GM23338 (cell line): ENCODE measurements at regions not wholly inside any gene's neighbourhood (a gene's known extent, or its start where the extent isn't known, plus 50 kb on each side); places are given as distances from the start of the nearest gene placed in this dataset.

Experiments
- ATAC-seq: fragments of 200-7000 bp; cut with Tn5 transposase; 3 replicates; pipeline ENCODE4 v1.9.1; 2020
- DNase-seq: peaks from one replicate; pipeline ENCODE4 v3.0.0-alpha.2; 2015; ENCODE audit warnings: low spot score
- H2AFZ ChIP-seq: fragments of 200-600 bp; sonication (generic); 2 replicates; pipeline ENCODE4 v1.8.0; 2016; ENCODE audit warnings: antibody characterized with exemption, mild to moderate bottlenecking, moderate library complexity
- H3F3A ChIP-seq: fragments of 200-600 bp; sonication (generic); replicated peaks from 2 replicates; pipeline ENCODE4 v1.8.0; 2017; ENCODE audit warnings: antibody characterized with exemption, mixed run types, low read depth
- H3K27ac ChIP-seq: fragments of 200-600 bp; sonication (generic); 2 replicates; pipeline ENCODE4 v1.6.1; 2016; ENCODE audit warnings: low read depth
- H3K27me3 ChIP-seq: fragments of 200-600 bp; sonication (generic); 2 replicates; pipeline ENCODE4 v1.8.0; 2016; ENCODE audit warnings: mild to moderate bottlenecking, mixed run types, moderate library complexity; ENCODE audit not compliant: insufficient read depth
- H3K36me3 ChIP-seq: fragments of 200-600 bp; sonication (generic); 2 replicates; pipeline ENCODE4 v1.8.0; 2016; ENCODE audit warnings: mild to moderate bottlenecking; ENCODE audit not compliant: insufficient read depth
- H3K4me1 ChIP-seq: fragments of 200-600 bp; sonication (generic); 2 replicates; pipeline ENCODE4 v1.8.0; 2016; ENCODE audit warnings: mild to moderate bottlenecking, moderate library complexity; ENCODE audit not compliant: insufficient read depth
- H3K4me2 ChIP-seq: fragments of 200-600 bp; sonication (generic); 2 replicates; pipeline ENCODE4 v1.7.1; 2017; ENCODE audit warnings: mixed run types
- H3K4me3 ChIP-seq: fragments of 200-600 bp; sonication (generic); 2 replicates; pipeline ENCODE4 v1.6.1; 2016; ENCODE audit warnings: mixed run types
- H3K79me2 ChIP-seq: fragments of 200-600 bp; sonication (generic); replicated peaks from 2 replicates; pipeline ENCODE4 v1.8.0; 2017; ENCODE audit warnings: mild to moderate bottlenecking; ENCODE audit not compliant: insufficient read depth
- H3K9me2 ChIP-seq: fragments of 200-600 bp; sonication (generic); 2 replicates; pipeline ENCODE4 v1.8.0; 2017; ENCODE audit not compliant: insufficient read depth
- H4K20me1 ChIP-seq: fragments of 200-600 bp; sonication (generic); replicated peaks from 2 replicates; pipeline ENCODE4 v1.8.0; 2017; ENCODE audit warnings: mild to moderate bottlenecking; ENCODE audit not compliant: insufficient read depth
- H3K27ac Mint-ChIP-seq: 2 replicates; pipeline ENCODE4 v1.8.0; 2020; ENCODE audit warnings: inconsistent platforms, mild to moderate bottlenecking, moderate library complexity, mixed read lengths
- H3K27me3 Mint-ChIP-seq: 3 replicates; pipeline ENCODE4 v1.8.0; 2022; ENCODE audit warnings: low read depth, mild to moderate bottlenecking, moderate library complexity, mixed read lengths, inconsistent platforms; ENCODE audit not compliant: insufficient read depth, poor library complexity
- H3K36me3 Mint-ChIP-seq: 3 replicates; pipeline ENCODE4 v1.8.0; 2021; ENCODE audit warnings: low read depth, mild to moderate bottlenecking, inconsistent platforms, moderate library complexity, mixed read lengths
- H3K4me1 Mint-ChIP-seq: 3 replicates; pipeline ENCODE4 v1.8.0; 2020; ENCODE audit warnings: mild to moderate bottlenecking, inconsistent platforms, mixed read lengths
- H3K4me3 Mint-ChIP-seq: 3 replicates; pipeline ENCODE4 v1.8.0; 2021; ENCODE audit warnings: moderate library complexity, mild to moderate bottlenecking, inconsistent platforms, mixed read lengths
- H3K9me3 Mint-ChIP-seq: 3 replicates; pipeline ENCODE4 v1.8.0; 2020; ENCODE audit warnings: moderate library complexity, mild to moderate bottlenecking, inconsistent platforms, mixed read lengths
- EZH2phosphoT487 ChIP-seq: fragments of 200-600 bp; sonication (generic); IDR thresholded peaks from one replicate; pipeline ENCODE4 v1.8.1; 2018; ENCODE audit warnings: antibody characterized with exemption; ENCODE audit not compliant: unreplicated experiment
- STAT1 ChIP-seq: IDR thresholded peaks from one replicate; pipeline ENCODE4 v1.6.1; 2016; ENCODE audit warnings: antibody characterized with exemption; ENCODE audit not compliant: unreplicated experiment
- ZNF114 ChIP-seq: fragments of 250-450 bp; sonication (Bioruptor Pico); IDR thresholded peaks from 2 replicates; pipeline ENCODE4 v1.5.0; 2020; ENCODE audit warnings: mild to moderate bottlenecking, moderate library complexity
- ZNF331 ChIP-seq: fragments of 250-450 bp; sonication (Bioruptor Pico); IDR thresholded peaks from 2 replicates; pipeline ENCODE4 v1.5.0; 2020; ENCODE audit warnings: low read depth, mild to moderate bottlenecking, moderate library complexity
- TF ChIP-seq, protein P1 (sequence below): IDR thresholded peaks from one replicate; pipeline ENCODE4 v1.6.1; 2018; ENCODE audit warnings: antibody characterized with exemption; ENCODE audit not compliant: unreplicated experiment
- TF ChIP-seq, protein P2 (sequence below): IDR thresholded peaks from 2 replicates; pipeline ENCODE4 v1.6.1; 2016; ENCODE audit warnings: antibody characterized with exemption
- TF ChIP-seq, protein P3 (sequence below), 2 experiments: fragments of 200-600 bp in 1 of 2; sonication (generic) in 1 of 2; conservative IDR thresholded peaks; 2 replicates each; pipeline versions ENCODE4 v1.5.1 to v1.6.1; 2016 to 2017; ENCODE audit warnings: antibody characterized with exemption in 2 of 2, low read depth in 2 of 2, mild to moderate bottlenecking in 2 of 2, moderate library complexity in 1 of 2

DNA sequence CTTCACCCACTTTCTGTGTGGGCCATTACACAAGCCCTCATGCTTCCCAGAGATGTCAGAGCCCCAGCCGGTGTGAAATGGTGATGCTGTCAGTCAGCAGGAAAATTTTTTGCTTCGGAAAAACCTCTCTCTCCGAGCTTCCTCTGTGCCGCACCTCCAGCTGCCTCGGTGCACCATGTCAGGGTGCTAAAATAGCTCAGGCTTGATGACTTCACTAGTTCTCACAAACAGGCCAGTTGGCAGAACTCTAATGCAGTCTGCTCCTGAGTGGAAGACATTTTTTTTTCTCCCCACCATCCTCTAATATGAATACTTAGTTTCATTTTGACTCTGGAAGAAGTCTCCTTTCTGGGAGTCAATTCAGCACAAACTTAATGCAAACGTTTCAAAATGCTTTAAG lies 71.3 kb downstream of the KLF12 start (continued):
- TF ChIP-seq, protein P1, sequence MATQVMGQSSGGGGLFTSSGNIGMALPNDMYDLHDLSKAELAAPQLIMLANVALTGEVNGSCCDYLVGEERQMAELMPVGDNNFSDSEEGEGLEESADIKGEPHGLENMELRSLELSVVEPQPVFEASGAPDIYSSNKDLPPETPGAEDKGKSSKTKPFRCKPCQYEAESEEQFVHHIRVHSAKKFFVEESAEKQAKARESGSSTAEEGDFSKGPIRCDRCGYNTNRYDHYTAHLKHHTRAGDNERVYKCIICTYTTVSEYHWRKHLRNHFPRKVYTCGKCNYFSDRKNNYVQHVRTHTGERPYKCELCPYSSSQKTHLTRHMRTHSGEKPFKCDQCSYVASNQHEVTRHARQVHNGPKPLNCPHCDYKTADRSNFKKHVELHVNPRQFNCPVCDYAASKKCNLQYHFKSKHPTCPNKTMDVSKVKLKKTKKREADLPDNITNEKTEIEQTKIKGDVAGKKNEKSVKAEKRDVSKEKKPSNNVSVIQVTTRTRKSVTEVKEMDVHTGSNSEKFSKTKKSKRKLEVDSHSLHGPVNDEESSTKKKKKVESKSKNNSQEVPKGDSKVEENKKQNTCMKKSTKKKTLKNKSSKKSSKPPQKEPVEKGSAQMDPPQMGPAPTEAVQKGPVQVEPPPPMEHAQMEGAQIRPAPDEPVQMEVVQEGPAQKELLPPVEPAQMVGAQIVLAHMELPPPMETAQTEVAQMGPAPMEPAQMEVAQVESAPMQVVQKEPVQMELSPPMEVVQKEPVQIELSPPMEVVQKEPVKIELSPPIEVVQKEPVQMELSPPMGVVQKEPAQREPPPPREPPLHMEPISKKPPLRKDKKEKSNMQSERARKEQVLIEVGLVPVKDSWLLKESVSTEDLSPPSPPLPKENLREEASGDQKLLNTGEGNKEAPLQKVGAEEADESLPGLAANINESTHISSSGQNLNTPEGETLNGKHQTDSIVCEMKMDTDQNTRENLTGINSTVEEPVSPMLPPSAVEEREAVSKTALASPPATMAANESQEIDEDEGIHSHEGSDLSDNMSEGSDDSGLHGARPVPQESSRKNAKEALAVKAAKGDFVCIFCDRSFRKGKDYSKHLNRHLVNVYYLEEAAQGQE = no peak
- TF ChIP-seq, protein P2, sequence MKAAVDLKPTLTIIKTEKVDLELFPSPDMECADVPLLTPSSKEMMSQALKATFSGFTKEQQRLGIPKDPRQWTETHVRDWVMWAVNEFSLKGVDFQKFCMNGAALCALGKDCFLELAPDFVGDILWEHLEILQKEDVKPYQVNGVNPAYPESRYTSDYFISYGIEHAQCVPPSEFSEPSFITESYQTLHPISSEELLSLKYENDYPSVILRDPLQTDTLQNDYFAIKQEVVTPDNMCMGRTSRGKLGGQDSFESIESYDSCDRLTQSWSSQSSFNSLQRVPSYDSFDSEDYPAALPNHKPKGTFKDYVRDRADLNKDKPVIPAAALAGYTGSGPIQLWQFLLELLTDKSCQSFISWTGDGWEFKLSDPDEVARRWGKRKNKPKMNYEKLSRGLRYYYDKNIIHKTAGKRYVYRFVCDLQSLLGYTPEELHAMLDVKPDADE = no peak
- no peak for TF ChIP-seq ZNF114 (CRISPR knock-in tag)
- no peak for TF ChIP-seq ZNF331
- TF ChIP-seq, protein P3, sequence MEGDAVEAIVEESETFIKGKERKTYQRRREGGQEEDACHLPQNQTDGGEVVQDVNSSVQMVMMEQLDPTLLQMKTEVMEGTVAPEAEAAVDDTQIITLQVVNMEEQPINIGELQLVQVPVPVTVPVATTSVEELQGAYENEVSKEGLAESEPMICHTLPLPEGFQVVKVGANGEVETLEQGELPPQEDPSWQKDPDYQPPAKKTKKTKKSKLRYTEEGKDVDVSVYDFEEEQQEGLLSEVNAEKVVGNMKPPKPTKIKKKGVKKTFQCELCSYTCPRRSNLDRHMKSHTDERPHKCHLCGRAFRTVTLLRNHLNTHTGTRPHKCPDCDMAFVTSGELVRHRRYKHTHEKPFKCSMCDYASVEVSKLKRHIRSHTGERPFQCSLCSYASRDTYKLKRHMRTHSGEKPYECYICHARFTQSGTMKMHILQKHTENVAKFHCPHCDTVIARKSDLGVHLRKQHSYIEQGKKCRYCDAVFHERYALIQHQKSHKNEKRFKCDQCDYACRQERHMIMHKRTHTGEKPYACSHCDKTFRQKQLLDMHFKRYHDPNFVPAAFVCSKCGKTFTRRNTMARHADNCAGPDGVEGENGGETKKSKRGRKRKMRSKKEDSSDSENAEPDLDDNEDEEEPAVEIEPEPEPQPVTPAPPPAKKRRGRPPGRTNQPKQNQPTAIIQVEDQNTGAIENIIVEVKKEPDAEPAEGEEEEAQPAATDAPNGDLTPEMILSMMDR (conservative IDR thresholded peaks at IDR 0.05; ENCODE audit: low read depth in 2 of 2) = no peak
- TF ChIP-seq STAT1 = no peak

DNA sequence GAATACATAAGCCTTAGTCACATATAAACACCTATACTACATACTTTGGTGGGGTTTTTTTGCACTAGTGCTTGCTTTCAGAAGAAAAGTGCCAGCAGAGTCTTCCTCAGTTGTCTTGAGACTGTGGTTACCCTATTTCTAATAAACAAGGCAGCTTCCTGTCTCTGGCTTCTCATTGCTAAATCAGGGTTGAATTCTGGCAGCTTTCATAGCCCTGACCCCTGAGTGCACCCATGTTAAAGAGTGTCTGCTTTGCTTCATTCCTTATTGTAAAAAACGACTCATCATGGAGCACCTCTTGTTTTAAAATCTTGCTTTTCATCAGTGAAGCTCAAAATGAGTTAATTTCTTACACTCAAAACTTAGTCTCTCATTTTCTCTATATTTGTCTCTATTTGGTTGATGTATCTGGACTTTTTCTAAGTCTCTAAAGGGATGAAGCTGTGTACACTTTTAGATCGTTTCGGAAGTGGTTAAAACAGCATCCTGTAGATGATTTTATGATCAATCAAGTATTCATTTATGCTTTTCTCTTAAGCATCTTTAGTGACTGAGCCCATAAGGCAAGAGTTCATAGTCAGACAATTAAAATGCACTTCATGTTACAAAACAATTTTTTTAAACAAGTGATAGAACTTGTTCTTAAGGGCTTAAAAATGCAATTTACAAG lies 72.1 kb downstream of the KLF12 start:
- Histone ChIP-seq H3K4me1 (no peaks in the 10 kb centered on the region), H2AFZ (no peak overlapping the region), H3K4me3 (no peak overlapping the region), H3K27ac (no peak overlapping the region), H3K27me3 (no peaks in the 10 kb centered on the region), H3K4me2 (no peak overlapping the region), H3K36me3 (no peaks in the 10 kb centered on the region), H3K79me2 (0 out of 2 replicates have a peak, but pooled peaks cover 8% of the 10 kb centered on the region), H3K9me2 (no peaks in the 10 kb centered on the region), H4K20me1 (no peaks in the 10 kb centered on the region; the same call in 1 of the 2 replicates), H3F3A (no peaks in the 10 kb centered on the region)
- ATAC-seq (no peak), DNase-seq (no peak)
- no peak overlapping the region for H3K27ac Mint-ChIP-seq
- H3K4me1 Mint-ChIP-seq = peaks cover 7% of the 10 kb centered on the region; the same call in 1 of the 3 replicates
- no peaks in the 10 kb centered on the region; the same call in 2 of the 3 replicates for H3K9me3 Mint-ChIP-seq
- peaks cover 3% of the 10 kb centered on the region for H3K27me3 Mint-ChIP-seq
- no peak overlapping the region for H3K4me3 Mint-ChIP-seq
- peaks cover 4% of the 10 kb centered on the region; the same call in 1 of the 3 replicates for H3K36me3 Mint-ChIP-seq
- no peak for TF ChIP-seq EZH2phosphoT487
- TF ChIP-seq, protein P1 = no peak
